ENCODE measurements at regions not wholly inside any gene's neighbourhood (a gene's known extent, or its start where the extent isn't known, plus 50 kb on each side); places are given as distances from the start of the nearest gene placed in this dataset.
"Not testable (repeated sequence)": the region's sequence is repeated elsewhere in the genome, so short reads cannot be mapped to it uniquely, and the experiment has no call there.

GRCh38 chr7:55683501-55683900 is 111.2 kb upstream of the VOPP1 start:
- H3K27ac Mint-ChIP-seq, H3K27me3 Mint-ChIP-seq, H3K4me3 Mint-ChIP-seq, H3K36me3 Mint-ChIP-seq, H3K9me3 Mint-ChIP-seq, H3K4me1 Mint-ChIP-seq: not testable (repeated sequence)

- not testable (repeated sequence) for H3K9me3 Mint-ChIP-seq, H3K27ac Mint-ChIP-seq, H3K4me1 Mint-ChIP-seq, H3K36me3 Mint-ChIP-seq, H3K27me3 Mint-ChIP-seq, H3K4me3 Mint-ChIP-seq
These were observed 103.3 kb upstream of the VOPP1 start for GRCh38 chr7:55675589-55675988.

- H3K36me3 Mint-ChIP-seq, H3K4me3 Mint-ChIP-seq, H3K9me3 Mint-ChIP-seq, H3K27ac Mint-ChIP-seq, H3K4me1 Mint-ChIP-seq, H3K27me3 Mint-ChIP-seq: not testable (repeated sequence)
These were observed 101.2 kb upstream of the VOPP1 start for GRCh38 chr7:55673525-55673924.

GRCh38 chr7:55672084-55672483 is 99.8 kb upstream of the VOPP1 start:
- H3K27ac Mint-ChIP-seq, H3K27me3 Mint-ChIP-seq, H3K9me3 Mint-ChIP-seq, H3K36me3 Mint-ChIP-seq, H3K4me3 Mint-ChIP-seq, H3K4me1 Mint-ChIP-seq: not testable (repeated sequence)

- Mint-ChIP-seq H3K27ac (no peak overlapping the region), H3K4me3 (no peak overlapping the region), H3K27me3 (peaks cover 6% of the 10 kb centered on the region), H3K9me3 (no peaks in the 10 kb centered on the region), H3K36me3 (no peaks in the 10 kb centered on the region), H3K4me1 (no peaks in the 10 kb centered on the region)
These were observed 85.4 kb upstream of the VOPP1 start for GRCh38 chr7:55657654-55658053.

GRCh38 chr7:55651057-55651456 is 78.8 kb upstream of the VOPP1 start:
- H3K4me1 Mint-ChIP-seq, result no peaks in the 10 kb centered on the region
- peaks cover 11% of the 10 kb centered on the region for H3K27me3 Mint-ChIP-seq
- H3K4me3 Mint-ChIP-seq, result no peak overlapping the region
- no peaks in the 10 kb centered on the region for H3K9me3 Mint-ChIP-seq
- H3K27ac Mint-ChIP-seq, result no peak overlapping the region
- peaks cover 3% of the 10 kb centered on the region for H3K36me3 Mint-ChIP-seq

GRCh38 chr7:55649238-55649637 is 76.9 kb upstream of the VOPP1 start:
- peaks cover 11% of the 10 kb centered on the region for H3K27me3 Mint-ChIP-seq

GRCh38 chr7:55644567-55644966 is 72.3 kb upstream of the VOPP1 start:
- H3K4me1 Mint-ChIP-seq, result peaks cover 5 to 8% (median 7%) of the 10 kb centered on the region in 3 donors
- H3K9me3 Mint-ChIP-seq, result no peaks in the 10 kb centered on the region
- no peak overlapping the region for H3K27ac Mint-ChIP-seq

More at GRCh38 chr7:55649238-55649637, 76.9 kb upstream of the VOPP1 start:
- Mint-ChIP-seq H3K36me3 (peaks cover 3% of the 10 kb centered on the region), H3K9me3 (no peaks in the 10 kb centered on the region), H3K27ac (no peak overlapping the region), H3K4me1 (no peaks in the 10 kb centered on the region), H3K4me3 (no peak overlapping the region)

GRCh38 chr7:55642266-55642665 is 70.0 kb upstream of the VOPP1 start:
- peaks cover 2% of the 10 kb centered on the region for H3K36me3 Mint-ChIP-seq
- H3K9me3 Mint-ChIP-seq, result no peaks in the 10 kb centered on the region
- no peak overlapping the region for H3K4me3 Mint-ChIP-seq
- peaks cover 3% of the 10 kb centered on the region for H3K27me3 Mint-ChIP-seq
- peaks cover 5 to 8% (median 7%) of the 10 kb centered on the region in 3 donors for H3K4me1 Mint-ChIP-seq
- no peak overlapping the region for H3K27ac Mint-ChIP-seq

More at GRCh38 chr7:55644567-55644966, 72.3 kb upstream of the VOPP1 start:
- Mint-ChIP-seq H3K4me3 (no peak overlapping the region), H3K27me3 (peaks cover 3% of the 10 kb centered on the region), H3K36me3 (peaks cover 2% of the 10 kb centered on the region)

GRCh38 chr7:55641811-55642210 is 69.5 kb upstream of the VOPP1 start:
- no peak overlapping the region for H3K27ac Mint-ChIP-seq
- H3K27me3 Mint-ChIP-seq, result peaks cover 3% of the 10 kb centered on the region
- no peaks in the 10 kb centered on the region for H3K9me3 Mint-ChIP-seq
- H3K36me3 Mint-ChIP-seq, result peaks cover 2% of the 10 kb centered on the region
- no peak overlapping the region for H3K4me3 Mint-ChIP-seq
- peaks cover 5 to 8% (median 7%) of the 10 kb centered on the region in 3 donors for H3K4me1 Mint-ChIP-seq

- Mint-ChIP-seq H3K9me3 (no peaks in the 10 kb centered on the region), H3K36me3 (peaks cover 3% of the 10 kb centered on the region), H3K27ac (no peak overlapping the region), H3K4me3 (peak overlapping the region in 1 of 4 donors; percentile 60), H3K27me3 (peaks cover 3% of the 10 kb centered on the region), H3K4me1 (peaks cover 5 to 10% (median 9%) of the 10 kb centered on the region in 3 donors)
These were observed 69.0 kb upstream of the VOPP1 start for GRCh38 chr7:55641273-55641691.

- Mint-ChIP-seq H3K9me3 (no peaks in the 10 kb centered on the region), H3K36me3 (peaks cover 3% of the 10 kb centered on the region), H3K27me3 (peaks cover 3% of the 10 kb centered on the region), H3K4me1 (peaks cover 5 to 11% (median 10%) of the 10 kb centered on the region in 3 donors), H3K27ac (no peak overlapping the region), H3K4me3 (no peak overlapping the region)
These were observed 67.3 kb upstream of the VOPP1 start for GRCh38 chr7:55639640-55640039.

- Mint-ChIP-seq H3K4me1 (no peaks in the 10 kb centered on the region), H3K36me3 (peaks cover 1% of the 10 kb centered on the region), H3K27me3 (peaks cover 2% of the 10 kb centered on the region), H3K27ac (no peak overlapping the region), H3K4me3 (no peak overlapping the region), H3K9me3 (peaks cover 0 to 2% (median 0%) of the 10 kb centered on the region in 3 donors)
These were observed 56.9 kb upstream of the VOPP1 start for GRCh38 chr7:55629051-55629677.

- H3K36me3 Mint-ChIP-seq, result peaks cover 1% of the 10 kb centered on the region
- no peaks in the 10 kb centered on the region for H3K4me1 Mint-ChIP-seq
- peaks cover 5% of the 10 kb centered on the region for H3K27me3 Mint-ChIP-seq
- H3K9me3 Mint-ChIP-seq, result peaks cover 1 to 6% (median 4%) of the 10 kb centered on the region in 3 donors
- H3K4me3 Mint-ChIP-seq, result no peak overlapping the region
- no peak overlapping the region for H3K27ac Mint-ChIP-seq
These were observed 52.5 kb upstream of the VOPP1 start for GRCh38 chr7:55624813-55625212.

- Mint-ChIP-seq H3K36me3 (peaks cover 1% of the 10 kb centered on the region), H3K27me3 (peaks cover 5% of the 10 kb centered on the region), H3K9me3 (peaks cover 6 to 9% (median 7%) of the 10 kb centered on the region in 3 donors), H3K4me3 (no peak overlapping the region), H3K27ac (no peak overlapping the region), H3K4me1 (no peaks in the 10 kb centered on the region)
These were observed 51.3 kb upstream of the VOPP1 start for GRCh38 chr7:55623617-55624016.

GRCh38 chr7:55622241-55622640 is 49.9 kb upstream of the VOPP1 start:
- Mint-ChIP-seq H3K4me1 (no peaks in the 10 kb centered on the region), H3K9me3 (peaks cover 8 to 13% (median 9%) of the 10 kb centered on the region in 3 donors), H3K4me3 (no peak overlapping the region), H3K36me3 (no peaks in the 10 kb centered on the region), H3K27me3 (peaks cover 5% of the 10 kb centered on the region), H3K27ac (no peak overlapping the region)

All from IgD-negative memory B cell (primary cell).